PC-9 (cell line): ENCODE measurements at regions not wholly inside any gene's neighbourhood (a gene's known extent, or its start where the extent isn't known, plus 50 kb on each side); places are given as distances from the start of the nearest gene placed in this dataset.

Experiments
- EZH2 ChIP-seq: fragments of 200-600 bp; sonication (generic); IDR thresholded peaks from 2 replicates; pipeline ENCODE4 v1.8.0; 2017; ENCODE audit warnings: antibody characterized with exemption, low read depth
- TF ChIP-seq, protein P1 (sequence below): fragments of 200-600 bp; sonication (generic); conservative IDR thresholded peaks from 2 replicates; pipeline ENCODE4 v1.6.1; 2017; ENCODE audit warnings: mixed run types, antibody characterized with exemption, mild to moderate bottlenecking, moderate library complexity

GRCh38 chr16:25403852-25404251 is 146.2 kb upstream of the ZKSCAN2 start:
- no peak for TF ChIP-seq EZH2
- TF ChIP-seq, protein P1, sequence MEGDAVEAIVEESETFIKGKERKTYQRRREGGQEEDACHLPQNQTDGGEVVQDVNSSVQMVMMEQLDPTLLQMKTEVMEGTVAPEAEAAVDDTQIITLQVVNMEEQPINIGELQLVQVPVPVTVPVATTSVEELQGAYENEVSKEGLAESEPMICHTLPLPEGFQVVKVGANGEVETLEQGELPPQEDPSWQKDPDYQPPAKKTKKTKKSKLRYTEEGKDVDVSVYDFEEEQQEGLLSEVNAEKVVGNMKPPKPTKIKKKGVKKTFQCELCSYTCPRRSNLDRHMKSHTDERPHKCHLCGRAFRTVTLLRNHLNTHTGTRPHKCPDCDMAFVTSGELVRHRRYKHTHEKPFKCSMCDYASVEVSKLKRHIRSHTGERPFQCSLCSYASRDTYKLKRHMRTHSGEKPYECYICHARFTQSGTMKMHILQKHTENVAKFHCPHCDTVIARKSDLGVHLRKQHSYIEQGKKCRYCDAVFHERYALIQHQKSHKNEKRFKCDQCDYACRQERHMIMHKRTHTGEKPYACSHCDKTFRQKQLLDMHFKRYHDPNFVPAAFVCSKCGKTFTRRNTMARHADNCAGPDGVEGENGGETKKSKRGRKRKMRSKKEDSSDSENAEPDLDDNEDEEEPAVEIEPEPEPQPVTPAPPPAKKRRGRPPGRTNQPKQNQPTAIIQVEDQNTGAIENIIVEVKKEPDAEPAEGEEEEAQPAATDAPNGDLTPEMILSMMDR = no peak
